ENCODE measurements at regions not wholly inside any gene's neighbourhood (a gene's known extent, or its start where the extent isn't known, plus 50 kb on each side); places are given as distances from the start of the nearest gene placed in this dataset.

GRCh38 chr18:25423760-25424159 is 71.8 kb upstream of the ZNF521 start:
- DNase-seq = no peak

GRCh38 chr18:25423267-25423666 is 71.3 kb upstream of the ZNF521 start:
- no peak for DNase-seq

GRCh38 chr18:25422230-25422629 is 70.3 kb upstream of the ZNF521 start:
- no peak for DNase-seq

- no peak for DNase-seq
Observed at GRCh38 chr18:25420077-25420825, 68.3 kb upstream of the ZNF521 start.

GRCh38 chr18:25416374-25416773 is 64.4 kb upstream of the ZNF521 start:
- DNase-seq = no peak

- DNase-seq = no peak
Observed at GRCh38 chr18:25409971-25410370, 58.0 kb upstream of the ZNF521 start.

GRCh38 chr18:25408293-25408692 is 56.3 kb upstream of the ZNF521 start:
- DNase-seq = no peak

All from RPMI8226 (cell line).